Stimulated activated CD4-positive, alpha-beta T cell treated with anti-CD3 and anti-CD28 coated beads, Interleukin-1b, Interleukin-23, amount 100 ng/mL, for 48 hours (primary cell): ENCODE measurements at regions not wholly inside any gene's neighbourhood (a gene's known extent, or its start where the extent isn't known, plus 50 kb on each side); places are given as distances from the start of the nearest gene placed in this dataset.
"Not testable (repeated sequence)": the region's sequence is repeated elsewhere in the genome, so short reads cannot be mapped to it uniquely, and the experiment has no call there.

ENCODE experiments used
- DNase-seq: peaks from one replicate; pipeline ENCODE4 v3.0.0-alpha.2; 2020

DNA sequence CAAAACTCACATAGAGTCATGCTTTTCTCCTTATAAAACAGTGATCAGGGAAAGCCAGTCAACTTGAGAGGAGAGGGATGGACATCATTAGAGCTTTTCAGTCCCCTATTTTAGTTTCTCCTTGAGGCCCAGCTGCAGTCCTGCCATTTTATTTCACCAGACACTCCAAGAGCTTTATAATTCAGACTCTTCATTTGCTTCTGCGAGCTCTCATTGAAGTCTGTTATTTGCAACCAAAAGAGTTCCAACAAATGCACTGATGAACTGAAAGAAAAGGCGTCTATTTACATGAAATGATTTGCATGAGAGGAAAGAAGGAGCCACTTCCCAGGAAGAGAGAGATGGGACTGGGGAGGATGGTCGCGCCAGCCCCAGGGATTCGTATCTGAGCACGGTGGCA, 86.8 kb downstream of the NDUFA12 start:
- DNase-seq: no peak

DNA sequence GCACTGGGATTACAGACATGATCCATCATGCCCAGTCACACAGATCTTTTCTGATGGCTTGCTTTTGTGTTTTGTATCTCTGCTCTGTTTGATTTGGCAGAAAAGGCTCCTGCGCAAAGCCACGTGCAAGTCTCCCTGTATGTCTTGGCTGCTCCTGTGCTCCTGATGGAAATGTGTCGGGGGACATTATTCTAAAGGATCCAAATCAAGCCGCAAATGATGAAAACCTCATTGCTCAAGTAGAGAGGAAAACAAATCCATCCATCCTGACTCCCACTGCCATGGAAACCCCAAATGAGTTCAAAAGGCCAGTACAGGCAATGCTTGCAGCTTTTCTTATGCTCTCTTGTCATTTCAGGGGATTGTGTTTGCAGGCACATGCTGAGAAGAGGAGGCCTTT, 93.8 kb downstream of the NDUFA12 start:
- no peak for DNase-seq

DNA sequence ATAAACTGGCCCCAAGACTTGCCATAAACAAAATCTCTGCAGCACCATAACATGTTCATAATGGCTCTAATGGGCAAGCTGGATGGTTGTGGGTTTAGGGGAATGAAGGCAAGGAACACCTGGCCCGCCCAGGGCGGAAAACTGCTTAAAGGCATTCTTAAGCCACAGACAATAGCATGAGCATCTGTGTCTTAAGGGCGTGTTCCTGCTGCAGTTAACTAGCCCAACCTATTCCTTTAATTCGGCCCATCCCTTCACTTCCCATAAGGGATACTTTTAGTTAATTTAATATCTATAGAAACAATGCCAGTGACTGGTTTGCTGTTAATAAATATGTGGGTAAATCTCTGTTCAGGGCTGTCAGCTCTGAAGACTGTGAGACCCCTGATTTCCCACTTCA, 97.7 kb downstream of the NDUFA12 start:
- DNase-seq: not testable (repeated sequence)

DNA sequence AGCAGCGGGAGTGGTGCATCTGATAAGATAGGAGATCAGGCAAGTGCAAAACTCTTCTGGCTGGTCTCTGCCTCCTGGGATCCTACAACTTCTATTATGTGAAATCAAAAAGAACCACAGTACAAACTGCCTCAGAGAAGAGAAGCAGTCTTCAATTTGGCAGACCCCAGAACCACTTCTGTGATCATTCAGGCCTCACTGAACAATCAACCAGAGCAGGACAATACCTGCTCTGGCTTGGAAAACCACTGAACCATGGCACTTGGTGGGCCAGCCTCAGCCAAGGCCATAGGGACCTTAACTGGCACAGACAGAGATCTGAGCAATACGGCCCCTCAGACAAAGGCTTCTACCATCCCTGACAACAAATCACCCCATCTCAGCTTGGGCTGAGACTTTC, 103.0 kb downstream of the NDUFA12 start:
- DNase-seq: no peak

DNA sequence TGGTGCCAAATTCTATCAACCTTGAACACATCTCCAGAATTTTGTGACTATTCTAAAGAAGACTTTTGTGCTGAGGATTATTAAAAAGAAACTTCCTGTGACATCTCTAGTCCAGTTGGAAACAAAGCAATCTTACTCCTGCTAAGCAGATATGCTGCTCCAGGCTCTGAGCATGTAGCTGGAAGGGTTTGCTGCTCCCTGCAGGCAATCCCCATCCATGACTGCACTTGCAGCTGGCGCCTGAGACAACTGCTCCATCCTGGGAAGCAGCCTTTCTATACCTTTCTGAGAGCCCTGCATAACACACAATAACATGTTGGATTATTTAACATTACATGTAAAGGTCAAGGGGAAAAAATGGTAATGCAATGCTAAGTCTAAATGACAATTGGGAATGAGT, 105.1 kb downstream of the NDUFA12 start:
- DNase-seq: no peak

DNA sequence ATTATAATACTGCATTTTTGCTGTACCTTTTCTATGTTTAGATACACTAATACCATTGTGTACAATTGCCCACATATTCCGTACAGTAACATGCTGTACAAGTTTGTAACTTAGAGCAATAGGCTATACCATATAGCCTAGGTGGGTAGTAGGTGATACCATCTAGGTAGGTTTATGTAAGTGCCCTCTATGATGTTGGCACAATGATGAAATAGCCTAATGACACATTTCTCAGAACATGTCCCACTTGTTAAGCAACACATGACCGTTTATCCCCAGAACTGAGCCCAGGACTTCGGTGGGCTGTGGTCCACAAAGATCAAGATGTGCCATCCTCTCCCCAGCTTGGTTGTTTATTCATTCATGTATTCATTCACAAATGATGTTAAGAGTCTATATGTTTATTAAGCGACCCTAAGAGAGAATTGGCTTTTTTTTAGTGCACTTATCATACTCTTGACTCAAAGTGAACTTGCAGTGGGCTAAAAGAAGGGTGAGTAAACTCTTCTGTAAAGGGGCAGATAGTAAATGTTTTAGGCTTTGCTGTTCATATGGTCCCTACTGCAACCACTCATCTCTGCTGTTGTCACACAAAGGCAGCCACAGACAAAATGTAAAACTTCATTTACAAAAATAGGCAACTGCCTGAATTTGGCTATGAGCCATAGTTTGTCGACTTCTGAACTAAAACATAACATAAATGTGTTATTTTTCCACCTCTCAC, 110.8 kb downstream of the NDUFA12 start:
- no peak for DNase-seq

DNA sequence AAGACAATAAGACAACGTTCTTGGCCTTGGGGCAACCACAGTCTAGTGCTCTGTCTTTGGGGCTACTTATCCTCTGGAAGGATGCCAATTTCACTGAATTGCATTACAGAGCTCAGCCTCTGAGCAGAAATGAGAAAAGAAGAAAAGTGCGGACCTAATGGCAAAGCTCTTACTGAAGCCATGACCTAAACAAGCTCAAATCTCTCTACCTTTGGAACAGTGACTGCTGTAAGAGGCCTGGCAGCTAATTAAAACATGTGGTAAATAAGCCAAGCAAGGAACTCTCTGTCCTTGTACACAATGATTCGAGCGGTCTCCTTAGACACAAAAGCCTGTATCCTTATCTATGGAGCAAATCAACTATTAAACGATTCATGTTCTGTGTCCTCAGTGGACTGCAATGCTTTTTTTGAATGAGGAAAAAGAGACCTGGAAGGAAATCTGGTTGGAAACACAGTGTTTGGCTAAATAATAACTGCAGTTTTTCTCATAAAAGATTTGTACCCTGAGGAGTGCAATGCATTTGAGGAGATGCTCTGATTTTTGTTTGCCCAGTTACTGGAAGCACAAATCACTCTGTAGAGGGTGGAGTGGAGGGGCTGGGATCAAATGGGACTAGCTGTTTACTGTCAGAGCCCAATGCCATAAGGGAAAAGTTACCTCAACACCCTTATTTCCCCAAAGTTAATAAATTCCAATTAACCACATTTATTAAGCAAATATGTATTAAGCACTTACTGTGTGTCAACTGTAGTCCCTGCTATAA, 113.9 kb downstream of the NDUFA12 start:
- no peak for DNase-seq

DNA sequence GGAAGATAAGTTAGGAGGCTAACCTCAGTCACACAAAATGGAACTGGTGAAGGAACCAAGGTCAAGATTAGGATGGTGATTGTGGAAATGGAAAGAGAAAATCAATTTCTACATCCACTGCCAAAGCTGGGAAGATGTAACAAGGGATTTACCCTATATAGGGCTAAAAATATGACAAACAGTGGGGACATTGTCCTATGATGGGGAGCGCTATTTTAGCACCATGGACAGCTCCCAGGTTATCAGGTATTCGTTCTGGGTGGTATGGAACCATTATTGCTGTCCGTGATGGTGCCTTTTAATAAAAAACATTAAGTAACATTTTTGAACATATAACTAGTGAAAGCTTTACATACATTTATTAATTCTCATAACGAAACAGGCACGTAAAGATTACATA, 124.0 kb downstream of the NDUFA12 start:
- DNase-seq: no peak

DNA sequence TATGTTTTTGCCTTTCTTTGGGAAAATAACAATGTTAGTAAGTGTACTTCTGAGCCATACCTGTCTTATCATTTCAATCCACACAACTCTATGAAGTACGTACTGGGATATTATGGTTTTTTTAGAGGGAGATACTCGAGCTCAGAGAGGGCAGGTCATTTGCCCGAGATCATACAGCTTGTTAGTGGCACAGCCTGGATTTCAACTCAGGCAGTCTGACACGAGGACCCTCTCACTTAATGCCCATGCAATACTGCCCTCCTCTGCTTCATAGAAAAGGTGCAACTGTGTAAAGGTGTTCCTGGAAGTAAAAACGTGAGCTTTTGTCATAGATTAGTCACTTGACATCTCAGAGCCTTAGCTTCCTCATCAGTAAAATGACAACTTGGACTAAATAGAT, 128.0 kb downstream of the NDUFA12 start:
- peak; percentile 14 for DNase-seq

DNA sequence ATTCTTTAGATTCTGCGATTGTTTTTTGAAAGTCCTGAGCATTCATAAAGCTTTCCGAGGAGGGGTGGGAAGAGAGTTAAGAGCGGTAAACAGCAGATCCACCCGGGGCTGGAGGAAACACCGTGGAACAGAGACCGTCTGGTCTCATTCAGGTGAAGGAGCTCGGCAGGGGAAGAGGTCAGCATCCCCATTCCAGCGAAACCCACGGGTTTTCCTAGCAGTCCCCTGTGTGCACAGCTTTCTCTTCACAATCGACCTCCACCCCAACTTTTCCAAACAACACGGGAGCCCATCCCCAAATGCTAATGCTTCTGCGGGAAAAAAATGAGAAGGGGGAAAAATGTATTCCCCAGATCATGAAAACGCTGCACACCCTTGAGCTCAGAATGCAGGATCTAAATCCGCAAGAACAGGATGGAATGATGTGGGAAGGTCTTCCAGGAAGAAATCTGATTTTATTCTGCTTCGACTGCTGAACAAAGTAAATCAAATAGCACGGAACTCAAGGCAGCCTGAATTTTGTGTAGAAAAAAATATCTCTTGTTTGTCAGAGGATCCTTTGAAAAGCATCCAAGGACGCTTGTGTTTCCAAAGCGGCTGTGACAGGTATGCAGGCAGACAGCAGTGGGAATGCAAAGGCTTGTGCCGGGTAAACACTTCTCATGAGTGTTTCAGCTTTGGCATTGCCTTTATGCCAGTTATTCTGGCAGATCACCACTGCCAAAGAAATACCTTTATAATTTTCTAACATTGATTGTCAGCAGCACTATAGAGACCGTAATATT, 128.8 kb downstream of the NDUFA12 start:
- no peak for DNase-seq

DNA sequence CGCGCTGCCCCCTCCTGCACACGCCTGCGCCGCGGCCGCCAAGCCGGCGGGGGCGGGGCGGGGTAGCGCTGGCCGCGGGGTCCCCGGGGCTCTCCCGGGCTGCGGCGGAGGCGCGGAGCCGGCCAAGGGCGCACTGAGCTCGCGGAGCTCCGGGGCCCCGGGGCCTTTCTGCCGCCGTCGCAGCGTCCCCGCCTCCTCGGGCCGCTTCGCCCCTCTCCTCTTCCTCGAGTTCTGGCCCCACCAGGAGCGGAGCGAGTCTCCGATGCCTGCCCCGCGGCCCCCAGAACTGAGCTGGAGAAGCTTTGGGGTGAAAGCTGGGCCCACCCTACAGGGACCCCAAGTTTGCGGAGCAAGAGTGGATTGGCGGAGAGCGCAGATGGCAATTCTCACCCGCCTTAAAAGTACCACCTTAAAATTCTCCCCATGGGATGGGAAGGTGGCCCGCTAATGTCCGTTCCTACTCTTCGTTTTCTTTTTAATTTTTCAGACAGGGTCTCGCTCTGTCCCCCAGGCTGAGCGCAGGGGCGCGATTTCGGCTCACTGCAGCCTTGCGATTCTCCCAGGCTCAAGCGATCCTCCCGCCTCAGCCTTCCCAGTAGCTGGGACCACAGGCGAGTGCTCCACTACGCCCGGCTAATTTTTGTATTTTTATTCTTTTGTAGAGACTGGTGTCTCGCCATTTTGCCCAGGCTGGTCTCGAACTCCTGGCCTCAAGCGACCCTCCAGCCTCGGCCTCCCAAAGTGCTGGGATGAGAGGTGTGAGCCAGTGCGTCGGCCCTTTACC, 129.6 kb downstream of the NDUFA12 start:
- no peak for DNase-seq

DNA sequence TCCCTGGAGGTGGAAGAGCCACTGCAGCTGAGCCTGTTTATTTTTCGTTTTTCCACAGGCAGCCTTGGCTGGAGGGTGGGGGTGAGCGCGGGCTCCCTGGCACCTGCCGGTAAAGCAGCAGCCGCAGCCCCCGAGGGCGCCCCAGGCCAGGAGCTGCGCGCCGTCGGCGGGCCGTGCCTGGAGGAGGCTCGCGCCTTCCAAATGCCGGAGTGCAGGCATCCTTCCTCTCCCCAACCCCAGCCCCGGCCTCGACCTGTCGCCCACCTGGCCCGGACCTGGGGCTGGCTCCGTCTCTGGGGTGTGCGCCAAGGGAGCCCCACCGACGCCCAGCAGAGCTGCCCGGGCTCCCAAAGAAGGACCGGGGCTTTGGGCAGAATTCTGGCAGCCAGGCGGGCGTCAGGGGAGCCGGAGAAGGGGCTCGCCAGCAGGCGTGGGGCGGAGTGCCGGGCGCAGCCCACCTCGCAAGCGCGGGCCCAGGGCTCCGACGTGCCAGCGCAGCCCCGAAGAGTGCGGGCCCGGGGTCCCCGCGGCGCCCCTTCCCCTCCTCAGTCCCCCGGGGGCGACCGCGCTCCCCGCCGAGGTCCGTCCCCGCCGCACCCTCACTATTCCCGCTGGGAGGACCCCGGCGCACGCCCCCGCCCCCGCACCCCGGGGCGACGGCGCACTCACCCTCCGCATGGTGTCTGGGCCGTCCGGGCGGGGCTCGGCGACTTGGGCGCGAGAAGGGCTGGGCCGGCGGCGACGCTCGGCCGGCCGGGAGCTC, 130.3 kb downstream of the NDUFA12 start:
- no peak for DNase-seq

DNA sequence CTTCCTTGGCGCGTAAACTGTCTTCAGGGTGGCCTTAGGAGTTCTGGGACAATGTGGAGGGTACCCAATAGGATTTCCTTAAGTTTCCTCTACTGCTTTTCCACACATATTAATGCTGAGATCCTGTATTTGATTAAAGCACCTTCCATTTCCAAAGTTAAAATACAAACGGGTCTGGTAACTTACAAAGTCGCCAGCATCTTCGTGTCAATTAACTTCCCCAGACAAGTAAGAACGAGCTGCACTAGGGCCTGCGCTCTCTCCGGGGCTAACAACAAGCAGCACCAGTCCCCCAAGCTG, 130.9 kb downstream of the NDUFA12 start:
- no peak for DNase-seq

DNA sequence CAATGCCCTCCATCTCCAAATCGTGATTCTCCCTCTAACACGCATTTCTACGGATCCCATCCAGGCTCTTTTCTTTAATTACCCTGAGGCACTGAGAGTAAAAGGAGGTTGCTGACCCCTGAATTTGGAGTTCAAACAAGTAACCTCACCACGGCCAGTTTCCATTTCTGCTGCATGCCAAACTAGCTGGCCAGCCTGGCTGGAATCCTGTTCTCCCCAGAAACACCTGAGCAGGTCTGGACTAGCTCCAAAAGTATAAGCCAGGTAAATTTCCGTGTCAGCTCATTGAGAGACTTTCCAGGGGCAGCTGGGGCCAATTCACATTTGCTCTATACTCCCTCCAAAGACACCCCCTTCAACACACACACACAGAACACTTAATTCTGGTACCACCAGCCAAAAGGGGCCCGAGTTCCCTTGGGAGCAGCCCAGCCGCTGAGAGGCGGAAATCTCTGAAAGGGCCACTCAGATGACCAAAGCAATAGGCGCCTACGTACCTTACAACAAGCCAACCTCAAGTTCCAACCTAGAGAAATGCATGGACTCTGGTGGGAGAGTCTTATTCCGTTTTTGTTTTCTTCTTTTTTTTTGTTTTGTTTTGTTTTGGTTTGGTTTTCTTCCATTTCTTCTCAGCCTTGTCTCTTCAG, 131.4 kb downstream of the NDUFA12 start:
- no peak for DNase-seq

DNA sequence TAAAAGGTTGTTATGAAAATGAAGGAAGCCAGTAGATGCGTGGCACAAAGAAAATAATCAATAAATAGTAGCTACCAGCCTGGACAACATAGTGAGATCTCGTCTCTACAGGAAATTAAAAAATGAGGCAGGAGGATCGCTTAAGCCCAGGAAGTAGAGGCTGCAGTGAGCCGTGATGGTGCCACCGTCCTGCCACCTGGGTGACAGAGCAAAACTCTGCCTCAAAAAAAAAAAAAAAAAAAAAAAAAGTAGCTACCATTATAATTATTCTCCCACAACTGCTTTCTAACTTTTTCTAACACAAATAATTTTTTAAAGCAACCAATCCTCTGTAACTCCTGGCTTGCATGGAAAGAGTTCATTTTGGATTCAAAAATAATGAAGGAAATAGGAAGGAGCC, 133.0 kb downstream of the NDUFA12 start:
- no peak for DNase-seq

DNA sequence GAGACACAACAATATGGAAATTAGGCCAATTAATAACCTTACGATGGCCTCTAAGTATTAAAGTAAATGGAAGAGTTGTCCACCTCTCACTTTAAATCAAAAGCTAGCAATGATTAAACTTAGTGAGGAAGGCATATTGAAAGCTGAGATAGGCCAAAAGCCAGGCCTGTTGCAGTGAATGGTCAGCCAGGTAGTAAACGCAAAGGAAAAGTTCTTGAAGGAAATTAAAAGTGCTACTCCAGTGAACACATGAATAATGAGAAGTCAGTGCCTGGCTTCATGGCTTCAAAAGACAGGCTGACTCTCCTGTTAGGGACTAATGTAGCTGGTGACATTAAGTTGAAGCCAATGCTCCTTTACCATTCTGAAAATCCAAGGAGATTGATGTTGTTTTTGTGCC, 135.3 kb downstream of the NDUFA12 start:
- no peak for DNase-seq

DNA sequence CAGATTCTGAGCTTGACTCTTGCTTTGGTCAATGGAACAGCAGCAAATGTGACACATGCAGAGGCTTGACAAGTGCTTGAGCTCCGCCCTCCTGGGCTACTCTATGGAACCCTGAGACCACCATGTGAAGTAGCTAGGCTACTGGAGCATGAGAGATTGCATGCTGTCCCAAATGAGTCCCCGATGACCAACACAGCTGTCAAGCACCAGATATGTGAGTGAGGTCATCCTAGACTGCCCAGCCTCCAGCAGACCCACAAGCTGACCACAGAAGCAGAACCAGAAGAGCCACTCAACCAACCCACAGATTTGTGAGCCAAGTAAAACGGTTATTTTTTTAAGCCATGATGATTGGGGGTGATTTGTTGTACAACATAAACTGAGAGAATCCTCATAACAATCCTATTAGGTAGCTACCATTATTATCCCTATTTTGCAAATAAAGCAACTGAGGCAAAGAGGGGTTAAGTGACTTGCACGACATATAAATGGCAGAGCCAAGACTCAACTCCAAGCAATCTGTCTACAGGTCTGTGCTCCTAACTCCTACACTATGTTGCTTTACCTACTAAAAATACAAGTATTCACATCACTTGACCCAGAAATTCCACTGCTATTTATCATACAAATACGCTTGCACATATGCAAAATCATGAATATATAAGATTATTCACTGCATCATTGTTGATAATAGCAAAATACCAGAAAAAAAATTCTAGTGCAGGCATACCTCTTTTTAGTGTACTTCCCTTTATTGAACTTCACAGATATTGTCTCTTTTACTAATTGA, 136.2 kb downstream of the NDUFA12 start:
- DNase-seq: no peak

DNA sequence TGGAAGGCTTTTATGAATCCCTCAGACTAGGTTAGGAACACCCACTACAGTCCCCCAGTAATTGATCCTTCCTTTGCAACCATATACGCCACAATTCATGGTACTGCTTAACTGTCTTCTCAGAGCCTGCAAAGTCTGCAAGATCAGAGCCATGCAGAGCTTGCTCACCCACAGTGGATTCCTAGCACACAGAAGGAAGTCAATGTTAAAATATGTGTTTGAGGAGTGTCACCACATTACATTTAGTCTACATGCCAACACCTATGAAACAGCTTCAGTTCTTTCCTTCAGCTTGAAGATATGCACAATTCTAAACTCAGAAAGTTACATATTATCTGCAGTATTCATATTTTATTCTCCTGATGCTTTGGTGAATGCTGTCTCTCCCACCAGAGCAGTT, 138.5 kb downstream of the NDUFA12 start:
- DNase-seq: no peak

DNA sequence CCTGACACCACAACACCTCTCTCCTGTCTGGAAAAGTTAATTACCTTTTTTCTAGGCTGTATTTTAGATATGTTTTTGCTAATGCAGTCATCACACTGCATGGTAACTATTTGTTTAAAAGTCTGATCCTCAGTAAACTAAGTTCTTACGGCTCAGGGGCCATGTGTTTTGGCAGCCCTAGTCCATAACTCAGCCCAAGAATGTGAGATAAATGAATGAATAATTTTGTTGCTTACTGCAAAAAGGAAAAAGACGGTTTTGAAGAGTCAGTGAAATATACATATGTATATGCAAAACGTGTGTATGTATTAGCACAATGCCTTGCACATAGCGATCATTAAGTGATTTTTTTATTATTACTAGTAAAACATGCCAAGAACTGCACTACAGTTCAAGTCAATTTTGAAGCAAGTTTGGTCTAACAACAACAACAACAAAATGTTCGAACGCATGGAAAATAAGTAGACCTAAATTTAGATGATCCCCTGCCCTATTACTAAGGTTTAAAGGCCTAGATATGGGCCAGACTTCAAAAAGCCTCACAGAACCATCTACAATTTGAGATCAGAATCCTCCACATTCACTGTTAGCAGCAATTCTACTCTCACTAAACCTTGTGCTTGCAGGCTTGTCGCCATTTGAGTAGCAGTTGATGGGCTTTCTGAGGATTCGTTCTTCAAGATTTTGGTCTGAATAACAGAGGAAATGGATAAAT, 140.0 kb downstream of the NDUFA12 start:
- no peak for DNase-seq

DNA sequence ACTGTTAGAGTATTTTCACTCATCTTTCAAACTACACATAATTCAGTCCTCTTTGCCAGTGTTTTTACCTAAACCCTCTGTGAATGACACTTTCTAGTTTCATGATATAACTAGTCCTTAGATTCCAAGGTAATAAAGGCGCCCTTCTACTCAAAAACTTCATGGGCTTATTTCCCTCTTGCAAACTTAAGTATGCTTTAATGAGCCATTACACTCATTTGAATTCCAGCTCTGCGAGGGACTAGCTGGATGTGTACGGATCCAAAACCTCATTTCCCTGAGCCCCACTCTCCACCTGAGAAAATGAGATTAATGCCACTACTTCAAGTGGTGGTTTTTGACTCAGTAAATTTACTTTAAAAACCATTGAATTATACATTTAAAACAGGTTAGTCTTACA, 141.1 kb downstream of the NDUFA12 start:
- no peak for DNase-seq
